Caco-2 (cell line): ENCODE measurements at regions not wholly inside any gene's neighbourhood (a gene's known extent, or its start where the extent isn't known, plus 50 kb on each side); places are given as distances from the start of the nearest gene placed in this dataset.

Experiments
- BruUV-seq: library from RNA; stranded (reverse); fragments of 400-500 nt; replicated peaks from 2 replicates; lab custom pipeline; 2021; lab: Mats Ljungman, UMichigan
- CTCF ChIA-PET: fragments of 300-600 bp; sonication (Branson Sonifier 250); formaldehyde crosslinking; loops from one replicate; lab custom pipeline; 2022; ENCODE audit warnings: antibody characterized with exemption; lab: Charles Lee
- POLR2A ChIA-PET: fragments of 300-600 bp; sonication (Branson Sonifier 250); formaldehyde crosslinking; loops from one replicate; lab custom pipeline; 2022; ENCODE audit warnings: antibody characterized with exemption; lab: Charles Lee
- DNase-seq, 2 experiments: peaks; one replicate each; pipeline versions ENCODE4 v3.0.0 to v3.0.0-alpha.2; 2020 to 2022
- H3K27me3 ChIP-seq: replicated peaks from 2 replicates; pipeline ENCODE4 v1.6.0; 2011; ENCODE audit warnings: low read length; ENCODE audit not compliant: control insufficient read depth, insufficient read depth
- H3K36me3 ChIP-seq: 2 replicates; pipeline ENCODE4 v1.5.1; 2011; ENCODE audit warnings: low read length; ENCODE audit not compliant: control insufficient read depth, insufficient read depth
- H3K4me1 ChIP-seq: fragments of 250-450 bp; sonication (Bioruptor Pico); 2 replicates; pipeline ENCODE4 v1.5.1; 2020; ENCODE audit warnings: mild to moderate bottlenecking
- H3K4me3 ChIP-seq: 2 replicates; pipeline ENCODE4 v1.5.1; 2011; ENCODE audit warnings: low read depth, mild to moderate bottlenecking, control low read depth, low read length
- H3K9me3 ChIP-seq: fragments of 250-450 bp; sonication (Bioruptor Pico); 2 replicates; pipeline ENCODE4 v1.5.1; 2020; ENCODE audit warnings: mild to moderate bottlenecking, moderate library complexity
- H3K27ac Mint-ChIP-seq: one replicate; pipeline ENCODE4 v1.8.0; 2022; ENCODE audit warnings: mixed read lengths; ENCODE audit not compliant: unreplicated experiment
- H3K27me3 Mint-ChIP-seq: one replicate; pipeline ENCODE4 v1.8.0; 2022; ENCODE audit warnings: mixed read lengths; ENCODE audit not compliant: insufficient read depth, unreplicated experiment
- H3K36me3 Mint-ChIP-seq: one replicate; pipeline ENCODE4 v1.8.0; 2022; ENCODE audit warnings: mild to moderate bottlenecking, mixed read lengths; ENCODE audit not compliant: insufficient read depth, unreplicated experiment
- H3K4me1 Mint-ChIP-seq: one replicate; pipeline ENCODE4 v1.8.0; 2022; ENCODE audit warnings: low read depth, mixed read lengths; ENCODE audit not compliant: unreplicated experiment
- H3K4me3 Mint-ChIP-seq: one replicate; pipeline ENCODE4 v1.8.0; 2022; ENCODE audit warnings: mild to moderate bottlenecking, moderate library complexity, mixed read lengths; ENCODE audit not compliant: unreplicated experiment
- H3K9me3 Mint-ChIP-seq: one replicate; pipeline ENCODE4 v1.8.0; 2022; ENCODE audit warnings: mixed read lengths; ENCODE audit not compliant: unreplicated experiment
- intact Hi-C: fragments of 100-400 bp; cut with micrococcal nuclease; formaldehyde crosslinking; loops from one replicate; pipeline ENCODE4 v1.10.0; 2022; ENCODE audit not compliant: unreplicated experiment
- TF ChIP-seq, protein P1 (sequence below), 2 experiments: fragments of 200-600 bp in 1 of 2; IDR thresholded peaks; 1 replicate in 1 of 2; 2 replicates in 1 of 2; pipeline versions ENCODE4 v1.5.1 to v1.8.0; 2011 to 2022; ENCODE audit warnings: antibody characterized with exemption in 1 of 2, control low read depth in 1 of 2, inconsistent platforms in 1 of 2, low read depth in 1 of 2, low read length in 1 of 2, mild to moderate bottlenecking in 1 of 2, moderate library complexity in 1 of 2; ENCODE audit not compliant: insufficient read depth in 1 of 2, severe bottlenecking in 1 of 2, unreplicated experiment in 1 of 2

DNA sequence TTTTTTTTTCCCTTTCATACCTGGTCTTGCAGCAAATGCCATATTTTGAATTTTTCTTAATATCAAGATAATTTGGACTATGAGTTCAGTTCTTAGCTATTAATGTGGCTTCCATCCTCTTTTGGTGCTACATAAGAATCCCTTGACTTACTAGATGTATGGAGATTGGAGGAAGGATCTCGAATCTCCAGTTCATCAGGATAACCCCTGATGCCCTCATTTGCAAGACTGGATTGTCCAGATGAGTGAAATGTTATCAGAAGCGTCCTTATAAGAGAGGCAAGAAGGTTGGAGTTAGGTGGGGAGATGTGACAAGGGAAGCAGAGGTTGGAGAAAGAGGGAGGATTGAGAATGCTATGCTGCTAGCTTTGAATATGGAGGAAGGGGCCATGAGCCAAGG lies 499.6 kb upstream of the SYNCRIP start:
- POLR2A ChIA-PET = no interaction called here
- Mint-ChIP-seq H3K9me3 (no peaks in the 10 kb centered on the region), H3K36me3 (no peaks in the 10 kb centered on the region), H3K4me3 (no peak overlapping the region), H3K27ac (no peak overlapping the region), H3K27me3 (no peaks in the 10 kb centered on the region), H3K4me1 (no peaks in the 10 kb centered on the region)
- H3K4me3 ChIP-seq = no peak overlapping the region
- DNase-seq = no peak
- H3K4me1 ChIP-seq = no peaks in the 10 kb centered on the region
- TF ChIP-seq, protein P1, sequence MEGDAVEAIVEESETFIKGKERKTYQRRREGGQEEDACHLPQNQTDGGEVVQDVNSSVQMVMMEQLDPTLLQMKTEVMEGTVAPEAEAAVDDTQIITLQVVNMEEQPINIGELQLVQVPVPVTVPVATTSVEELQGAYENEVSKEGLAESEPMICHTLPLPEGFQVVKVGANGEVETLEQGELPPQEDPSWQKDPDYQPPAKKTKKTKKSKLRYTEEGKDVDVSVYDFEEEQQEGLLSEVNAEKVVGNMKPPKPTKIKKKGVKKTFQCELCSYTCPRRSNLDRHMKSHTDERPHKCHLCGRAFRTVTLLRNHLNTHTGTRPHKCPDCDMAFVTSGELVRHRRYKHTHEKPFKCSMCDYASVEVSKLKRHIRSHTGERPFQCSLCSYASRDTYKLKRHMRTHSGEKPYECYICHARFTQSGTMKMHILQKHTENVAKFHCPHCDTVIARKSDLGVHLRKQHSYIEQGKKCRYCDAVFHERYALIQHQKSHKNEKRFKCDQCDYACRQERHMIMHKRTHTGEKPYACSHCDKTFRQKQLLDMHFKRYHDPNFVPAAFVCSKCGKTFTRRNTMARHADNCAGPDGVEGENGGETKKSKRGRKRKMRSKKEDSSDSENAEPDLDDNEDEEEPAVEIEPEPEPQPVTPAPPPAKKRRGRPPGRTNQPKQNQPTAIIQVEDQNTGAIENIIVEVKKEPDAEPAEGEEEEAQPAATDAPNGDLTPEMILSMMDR (IDR thresholded peaks at IDR 0.05; ENCODE audit: insufficient read depth in 1 of 2, low read depth in 1 of 2, low read length in 1 of 2, severe bottlenecking in 1 of 2, unreplicated experiment in 1 of 2) = no peak
- intact Hi-C loops = no loop called here
- no peaks in the 10 kb centered on the region for H3K27me3 ChIP-seq
- H3K36me3 ChIP-seq = no peaks in the 10 kb centered on the region
- CTCF ChIA-PET = no interaction called here
- no TSS peak for BruUV-seq
- no peaks in the 10 kb centered on the region for H3K9me3 ChIP-seq

DNA sequence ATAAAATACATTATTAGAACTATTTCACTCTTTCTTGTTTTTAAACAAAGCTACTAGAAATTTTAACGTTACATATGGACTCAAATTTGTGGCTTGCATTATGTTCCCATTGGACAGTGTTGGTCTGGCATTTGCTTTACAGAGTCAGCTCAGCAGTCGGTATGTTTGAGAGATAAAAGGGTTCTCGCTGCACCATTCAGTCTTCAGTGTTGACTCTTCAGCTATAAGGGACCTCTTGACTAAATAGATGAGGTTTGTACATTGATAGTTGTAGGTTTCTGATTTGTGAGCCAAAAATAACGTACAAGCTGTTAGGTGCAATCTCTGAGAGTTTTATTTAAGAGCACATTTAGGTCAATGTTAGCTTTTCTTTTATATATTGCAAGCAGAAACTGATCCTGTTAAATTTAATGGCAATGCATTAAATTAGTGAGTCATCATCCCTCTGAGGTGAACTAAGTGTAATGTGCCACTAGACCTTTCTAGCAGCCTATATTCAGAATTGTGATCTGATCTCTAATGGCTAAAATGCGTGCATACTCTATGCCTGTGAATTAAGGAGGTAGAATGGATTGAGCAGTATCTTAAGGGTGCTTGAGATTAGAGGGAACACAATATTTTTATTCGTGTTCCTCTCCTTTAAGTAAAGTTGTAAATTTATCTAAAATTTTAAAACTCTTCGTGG lies 485.6 kb upstream of the SYNCRIP start:
- ChIA-PET CTCF (no interaction called here), POLR2A (no interaction called here)
- H3K4me3 Mint-ChIP-seq = no peak overlapping the region
- DNase-seq = no peak
- peaks cover 22% of the 10 kb centered on the region for H3K9me3 Mint-ChIP-seq
- no peaks in the 10 kb centered on the region for H3K4me1 Mint-ChIP-seq
- Histone ChIP-seq H3K9me3 (0 out of 2 replicates have a peak, but pooled peaks cover 4% of the 10 kb centered on the region), H3K27me3 (no peaks in the 10 kb centered on the region), H3K4me3 (no peak overlapping the region), H3K36me3 (no peaks in the 10 kb centered on the region), H3K4me1 (no peaks in the 10 kb centered on the region)
- no peaks in the 10 kb centered on the region for H3K36me3 Mint-ChIP-seq
- no TSS peak for BruUV-seq
- intact Hi-C loops = no loop called here
- TF ChIP-seq, protein P1 (IDR thresholded peaks at IDR 0.05; ENCODE audit: insufficient read depth in 1 of 2, low read depth in 1 of 2, low read length in 1 of 2, severe bottlenecking in 1 of 2, unreplicated experiment in 1 of 2) = no peak
- H3K27me3 Mint-ChIP-seq = no peaks in the 10 kb centered on the region
- no peak overlapping the region for H3K27ac Mint-ChIP-seq

DNA sequence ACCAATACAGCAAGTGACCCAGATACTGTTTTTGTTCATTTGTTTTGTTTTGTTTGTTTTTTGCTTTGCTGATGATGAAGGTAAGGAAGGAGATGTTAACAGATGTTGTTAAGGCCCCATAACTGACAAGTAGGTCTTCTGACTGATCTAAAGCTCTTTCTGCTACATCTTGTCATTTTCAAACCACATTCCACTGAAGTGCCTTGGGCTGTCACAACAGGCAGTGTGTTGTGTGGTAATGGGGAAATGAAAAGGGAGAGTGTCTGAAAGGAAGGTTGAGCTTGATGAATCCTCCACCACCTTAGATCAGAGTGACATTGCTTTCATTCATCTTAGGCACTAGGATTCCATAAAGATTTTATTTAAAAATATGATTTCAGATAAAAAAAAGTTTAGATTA lies 479.4 kb upstream of the SYNCRIP start:
- H3K36me3 Mint-ChIP-seq = no peaks in the 10 kb centered on the region

More for the DNA sequence above, 479.4 kb upstream of the SYNCRIP start:
- Histone ChIP-seq H3K4me1 (no peaks in the 10 kb centered on the region), H3K27me3 (no peaks in the 10 kb centered on the region), H3K36me3 (no peaks in the 10 kb centered on the region), H3K4me3 (no peak overlapping the region), H3K9me3 (no peaks in the 10 kb centered on the region)
- POLR2A ChIA-PET = no interaction called here
- DNase-seq = no peak
- CTCF ChIA-PET = no interaction called here
- H3K27ac Mint-ChIP-seq = no peak overlapping the region
- no peaks in the 10 kb centered on the region for H3K9me3 Mint-ChIP-seq
- BruUV-seq = no TSS peak
- TF ChIP-seq, protein P1 (IDR thresholded peaks at IDR 0.05; ENCODE audit: insufficient read depth in 1 of 2, low read depth in 1 of 2, low read length in 1 of 2, severe bottlenecking in 1 of 2, unreplicated experiment in 1 of 2) = no peak
- no peaks in the 10 kb centered on the region for H3K27me3 Mint-ChIP-seq
- no peak overlapping the region for H3K4me3 Mint-ChIP-seq
- intact Hi-C loops = no loop called here
- no peaks in the 10 kb centered on the region for H3K4me1 Mint-ChIP-seq
